ENCODE measurements at regions not wholly inside any gene's neighbourhood (a gene's known extent, or its start where the extent isn't known, plus 50 kb on each side); places are given as distances from the start of the nearest gene placed in this dataset.
"Not testable (repeated sequence)": the region's sequence is repeated elsewhere in the genome, so short reads cannot be mapped to it uniquely, and the experiment has no call there.

- no peak for DNase-seq (ENCODE audit: low spot score)
Observed at GRCh38 chr5:152456815-152457443, 51.9 kb upstream of the NMUR2 start.

GRCh38 chr5:152462021-152462721 is 57.1 kb upstream of the NMUR2 start:
- DNase-seq (ENCODE audit: low spot score) = no peak

GRCh38 chr5:152464048-152464447 is 59.0 kb upstream of the NMUR2 start:
- DNase-seq (ENCODE audit: low spot score) = no peak

- DNase-seq (ENCODE audit: low spot score) = no peak
Observed at GRCh38 chr5:152465140-152465539, 60.1 kb upstream of the NMUR2 start.

- no peak for DNase-seq (ENCODE audit: low spot score)
Observed at GRCh38 chr5:152466085-152466745, 61.1 kb upstream of the NMUR2 start.

- DNase-seq (ENCODE audit: low spot score) = no peak
Observed at GRCh38 chr5:152470167-152470566, 65.1 kb upstream of the NMUR2 start.

- no peak for DNase-seq (ENCODE audit: low spot score)
Observed at GRCh38 chr5:152472083-152472482, 67.0 kb upstream of the NMUR2 start.

- no peak for DNase-seq (ENCODE audit: low spot score)
Observed at GRCh38 chr5:152474961-152475360, 69.9 kb upstream of the NMUR2 start.

GRCh38 chr5:152477536-152477935 is 72.5 kb upstream of the NMUR2 start:
- no peak for DNase-seq (ENCODE audit: low spot score)

GRCh38 chr5:152479866-152480265 is 74.8 kb upstream of the NMUR2 start:
- DNase-seq (ENCODE audit: low spot score) = not testable (repeated sequence)

GRCh38 chr5:152480677-152481076 is 75.6 kb upstream of the NMUR2 start:
- not testable (repeated sequence) for DNase-seq (ENCODE audit: low spot score)

GRCh38 chr5:152487130-152487529 is 82.1 kb upstream of the NMUR2 start:
- DNase-seq (ENCODE audit: low spot score) = no peak

GRCh38 chr5:152488869-152489268 is 83.8 kb upstream of the NMUR2 start:
- DNase-seq (ENCODE audit: low spot score) = no peak

- DNase-seq (ENCODE audit: low spot score) = no peak
Observed at GRCh38 chr5:152499814-152500535, 94.9 kb upstream of the NMUR2 start.

GRCh38 chr5:152501294-152501693 is 96.2 kb upstream of the NMUR2 start:
- no peak for DNase-seq (ENCODE audit: low spot score)

- no peak for DNase-seq (ENCODE audit: low spot score)
Observed at GRCh38 chr5:152503206-152503605, 98.1 kb upstream of the NMUR2 start.

- DNase-seq (ENCODE audit: low spot score) = peak; percentile 92
Observed at GRCh38 chr5:152505442-152506042, 100.5 kb upstream of the NMUR2 start.

- no peak for DNase-seq (ENCODE audit: low spot score)
Observed at GRCh38 chr5:152511120-152511519, 106.0 kb upstream of the NMUR2 start.

- no peak for DNase-seq (ENCODE audit: low spot score)
Observed at GRCh38 chr5:152511531-152512132, 106.6 kb upstream of the NMUR2 start.

GRCh38 chr5:152514827-152515397 is 109.8 kb upstream of the NMUR2 start:
- DNase-seq (ENCODE audit: low spot score) = peak; percentile 21

GRCh38 chr5:152523964-152524363 is 118.9 kb upstream of the NMUR2 start:
- DNase-seq (ENCODE audit: low spot score) = no peak

All from Ammon's horn (tissue), 1 donor.